Uterus (tissue), 3 donors: ENCODE measurements at regions not wholly inside any gene's neighbourhood (a gene's known extent, or its start where the extent isn't known, plus 50 kb on each side); places are given as distances from the start of the nearest gene placed in this dataset.

Experiments used
- DNase-seq, 2 donors: peaks; one replicate each; pipeline ENCODE4 v3.0.0-alpha.2; 2019 to 2020
- H3K27ac ChIP-seq, 2 donors: fragments of 200-600 bp; sonication (generic); 1 replicate in 1 of 2; 2 replicates in 1 of 2; pipeline ENCODE4 v1.5.1; 2016 to 2018
- H3K27me3 ChIP-seq, 2 donors: fragments of 200-600 bp; sonication (generic); one replicate each; pipeline ENCODE4 v1.5.1; 2018 to 2019; ENCODE audit warnings: control low read depth in 1 of 2
- H3K36me3 ChIP-seq, 2 donors: fragments of 200-600 bp; sonication (generic); one replicate each; pipeline ENCODE4 v1.5.1; 2019; ENCODE audit warnings: control low read depth in 1 of 2
- H3K4me1 ChIP-seq, 2 donors: fragments of 200-600 bp; sonication (generic); one replicate each; pipeline ENCODE4 v1.5.1; 2018 to 2019; ENCODE audit warnings: control low read depth in 1 of 2
- H3K4me3 ChIP-seq, 2 donors: fragments of 200-600 bp; sonication (generic); 1 replicate in 1 of 2; 2 replicates in 1 of 2; pipeline ENCODE4 v1.5.1; 2018 to 2019; ENCODE audit warnings: mild to moderate bottlenecking in 1 of 2
- H3K9me3 ChIP-seq, 2 donors: fragments of 200-600 bp; sonication (generic); one replicate each; pipeline ENCODE4 v1.5.1; 2019; ENCODE audit warnings: control low read depth in 1 of 2
- POLR2A ChIP-seq, 2 donors: fragments of 450-650 bp; IDR thresholded peaks; one replicate each; pipeline ENCODE4 v1.6.1; 2016; ENCODE audit warnings: antibody characterized with exemption in 2 of 2, mild to moderate bottlenecking in 1 of 2, moderate library complexity in 1 of 2
- intact Hi-C: fragments of 100-400 bp; cut with DNase I; formaldehyde crosslinking; loops from one replicate; pipeline ENCODE4 v1.15.1; 2023; ENCODE audit warnings: low total_unique reads
- TF ChIP-seq, protein P1 (sequence below), 4 experiments: fragments of 200-600 bp in 2 of 4; fragments of 450-650 bp in 2 of 4; sonication (generic) in 2 of 4; IDR thresholded peaks; one replicate each; pipeline ENCODE4 v1.5.1; 2016 to 2019; ENCODE audit warnings: antibody characterized with exemption in 4 of 4, mild to moderate bottlenecking in 2 of 4, moderate library complexity in 1 of 4
- donor health status: DM: yes; HTN: yes; CAD: no.

DNA sequence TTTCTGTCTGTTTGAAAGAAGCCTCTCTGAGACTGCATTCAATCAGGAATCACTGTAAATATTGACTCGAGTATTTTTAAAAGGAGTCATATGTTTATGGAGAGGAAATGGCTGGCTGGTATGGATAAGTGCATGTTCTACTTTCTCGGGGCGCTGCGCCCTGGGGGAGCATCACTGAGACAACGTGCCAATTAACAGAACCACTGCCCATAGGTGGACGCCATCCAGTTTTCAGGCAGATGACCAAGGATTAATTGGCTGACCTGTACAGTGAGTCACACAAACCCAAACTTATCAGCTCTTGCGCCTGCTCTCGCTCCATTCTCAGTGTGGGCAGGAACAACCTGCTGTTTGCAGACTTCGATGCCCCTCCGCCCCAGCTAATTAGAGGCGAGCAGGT lies 571.2 kb downstream of the QKI start:
- no peak for DNase-seq
- TF ChIP-seq POLR2A (IDR thresholded peaks at IDR 0.05) = no peak
- TF ChIP-seq, protein P1, sequence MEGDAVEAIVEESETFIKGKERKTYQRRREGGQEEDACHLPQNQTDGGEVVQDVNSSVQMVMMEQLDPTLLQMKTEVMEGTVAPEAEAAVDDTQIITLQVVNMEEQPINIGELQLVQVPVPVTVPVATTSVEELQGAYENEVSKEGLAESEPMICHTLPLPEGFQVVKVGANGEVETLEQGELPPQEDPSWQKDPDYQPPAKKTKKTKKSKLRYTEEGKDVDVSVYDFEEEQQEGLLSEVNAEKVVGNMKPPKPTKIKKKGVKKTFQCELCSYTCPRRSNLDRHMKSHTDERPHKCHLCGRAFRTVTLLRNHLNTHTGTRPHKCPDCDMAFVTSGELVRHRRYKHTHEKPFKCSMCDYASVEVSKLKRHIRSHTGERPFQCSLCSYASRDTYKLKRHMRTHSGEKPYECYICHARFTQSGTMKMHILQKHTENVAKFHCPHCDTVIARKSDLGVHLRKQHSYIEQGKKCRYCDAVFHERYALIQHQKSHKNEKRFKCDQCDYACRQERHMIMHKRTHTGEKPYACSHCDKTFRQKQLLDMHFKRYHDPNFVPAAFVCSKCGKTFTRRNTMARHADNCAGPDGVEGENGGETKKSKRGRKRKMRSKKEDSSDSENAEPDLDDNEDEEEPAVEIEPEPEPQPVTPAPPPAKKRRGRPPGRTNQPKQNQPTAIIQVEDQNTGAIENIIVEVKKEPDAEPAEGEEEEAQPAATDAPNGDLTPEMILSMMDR (IDR thresholded peaks at IDR 0.05) = no peak
- no peak overlapping the region for H3K4me3 ChIP-seq
- H3K36me3 ChIP-seq = no peaks in the 10 kb centered on the region
- H3K4me1 ChIP-seq = no peaks in the 10 kb centered on the region
- H3K9me3 ChIP-seq = no peaks in the 10 kb centered on the region
- H3K27me3 ChIP-seq = no peaks in the 10 kb centered on the region
- intact Hi-C loops = no loop called here
- no peak overlapping the region for H3K27ac ChIP-seq

DNA sequence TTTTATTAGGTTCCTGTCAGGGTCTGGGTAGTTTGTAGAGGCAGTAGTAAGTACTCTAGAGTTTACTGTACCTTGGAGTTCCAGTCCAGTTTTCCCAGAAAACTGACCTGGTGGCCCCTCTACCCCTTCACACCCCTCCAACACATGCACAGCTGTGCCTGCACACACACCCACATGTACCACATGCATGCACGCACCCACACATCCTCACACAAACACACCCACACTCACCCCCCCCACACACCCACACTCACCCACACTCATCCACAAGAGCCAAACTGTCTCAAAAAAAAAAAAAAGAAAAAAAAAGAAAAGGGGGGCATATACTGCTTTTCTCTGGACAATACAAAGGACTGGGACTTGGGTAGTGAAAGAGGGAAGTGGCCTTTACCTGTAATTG lies 570.5 kb downstream of the QKI start:
- no peak for DNase-seq
- no peaks in the 10 kb centered on the region for H3K4me1 ChIP-seq
- no peak for TF ChIP-seq POLR2A (IDR thresholded peaks at IDR 0.05)
- TF ChIP-seq, protein P1 (IDR thresholded peaks at IDR 0.05) = no peak
- H3K36me3 ChIP-seq = no peaks in the 10 kb centered on the region
- no peak overlapping the region for H3K27ac ChIP-seq
- no peak overlapping the region for H3K4me3 ChIP-seq
- no peaks in the 10 kb centered on the region for H3K27me3 ChIP-seq
- intact Hi-C loops = no loop called here
- no peaks in the 10 kb centered on the region for H3K9me3 ChIP-seq

DNA sequence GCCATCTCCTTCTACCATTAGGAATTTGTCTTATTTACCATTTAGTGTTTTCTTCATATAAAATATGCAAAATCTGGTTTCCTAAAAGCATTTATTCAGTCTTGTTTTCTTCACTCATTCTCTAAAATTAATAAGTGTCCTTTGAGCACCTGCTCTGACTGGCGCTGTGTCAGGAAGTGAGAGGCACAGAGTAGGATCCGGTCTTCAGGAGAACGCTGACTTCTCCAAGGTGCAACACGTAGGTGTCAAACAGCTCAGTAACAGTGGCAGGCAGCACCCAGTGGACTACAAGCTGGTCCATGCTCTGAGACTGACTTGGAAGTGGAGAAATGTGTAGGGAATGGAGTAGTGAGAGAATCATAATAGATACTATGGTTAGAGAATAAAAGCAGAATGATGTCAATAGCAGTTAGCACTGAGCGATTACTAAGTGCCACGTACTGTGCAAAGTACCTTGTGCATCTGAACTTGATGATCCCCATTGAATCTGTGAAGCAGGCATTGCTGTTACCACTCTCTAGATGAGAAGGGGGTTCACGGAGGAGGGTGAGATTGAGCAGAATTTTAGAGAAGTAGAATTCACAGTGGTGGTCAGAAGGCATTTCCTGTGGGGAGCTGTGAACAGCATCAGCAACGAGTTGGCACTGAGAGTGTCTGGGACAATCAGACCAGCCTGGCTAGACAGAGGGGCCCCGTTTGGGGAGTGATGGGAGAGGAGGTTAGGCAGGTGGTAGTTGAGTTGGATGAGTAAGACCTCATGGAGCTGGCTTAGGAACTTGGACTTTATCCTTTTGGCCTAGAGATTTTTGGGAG lies 569.8 kb downstream of the QKI start:
- Histone ChIP-seq H3K9me3 (no peaks in the 10 kb centered on the region), H3K4me1 (no peaks in the 10 kb centered on the region), H3K27me3 (no peaks in the 10 kb centered on the region), H3K27ac (no peak overlapping the region), H3K36me3 (no peaks in the 10 kb centered on the region), H3K4me3 (no peak overlapping the region)
- TF ChIP-seq, protein P1 (IDR thresholded peaks at IDR 0.05) = no peak
- intact Hi-C loops = no loop called here
- no peak for DNase-seq

GRCh38 chr6:163983679-163984078 lies 569.2 kb downstream of the QKI start:
- no peaks in the 10 kb centered on the region for H3K9me3 ChIP-seq
- TF ChIP-seq POLR2A (IDR thresholded peaks at IDR 0.05) = no peak
- TF ChIP-seq, protein P1 (IDR thresholded peaks at IDR 0.05) = no peak
- H3K36me3 ChIP-seq = no peaks in the 10 kb centered on the region
- intact Hi-C loops = no loop called here
- no peaks in the 10 kb centered on the region for H3K27me3 ChIP-seq
- DNase-seq = no peak
- no peak overlapping the region for H3K4me3 ChIP-seq
- no peaks in the 10 kb centered on the region for H3K4me1 ChIP-seq
- no peak overlapping the region for H3K27ac ChIP-seq

GRCh38 chr6:163974322-163974721 lies 559.8 kb downstream of the QKI start:
- H3K9me3 ChIP-seq = no peaks in the 10 kb centered on the region
- no peak for DNase-seq
- H3K4me3 ChIP-seq = no peak overlapping the region
- H3K4me1 ChIP-seq = no peaks in the 10 kb centered on the region
- no peaks in the 10 kb centered on the region for H3K27me3 ChIP-seq
- intact Hi-C loops = no loop called here
- no peak overlapping the region for H3K27ac ChIP-seq
- TF ChIP-seq POLR2A (IDR thresholded peaks at IDR 0.05) = no peak
- TF ChIP-seq, protein P1 (IDR thresholded peaks at IDR 0.05) = no peak
- no peaks in the 10 kb centered on the region for H3K36me3 ChIP-seq
